HG03571 (cell line): ENCODE measurements at regions not wholly inside any gene's neighbourhood (a gene's known extent, or its start where the extent isn't known, plus 50 kb on each side); places are given as distances from the start of the nearest gene placed in this dataset.

ENCODE experiments used
- ATAC-seq: cut with Tn5 transposase; IDR thresholded peaks from one replicate; pipeline ENCODE4 v1.9.1; 2021; ENCODE audit not compliant: unreplicated experiment

GRCh38 chr9:86836266-86836665 lies 111.0 kb downstream of the GAS1 start:
- no peak for ATAC-seq

GRCh38 chr9:86830356-86830755 lies 117.0 kb downstream of the GAS1 start:
- ATAC-seq: no peak

- ATAC-seq: no peak
These were observed 117.7 kb downstream of the GAS1 start for GRCh38 chr9:86829496-86830046.

GRCh38 chr9:86828631-86829030 lies 118.7 kb downstream of the GAS1 start:
- ATAC-seq: no peak

GRCh38 chr9:86827893-86828292 lies 119.4 kb downstream of the GAS1 start:
- ATAC-seq: no peak

GRCh38 chr9:86825299-86825698 lies 122.0 kb downstream of the GAS1 start:
- no peak for ATAC-seq

- ATAC-seq: no peak
These were observed 125.1 kb downstream of the GAS1 start for GRCh38 chr9:86822006-86822801.

GRCh38 chr9:86821006-86821845 lies 126.1 kb downstream of the GAS1 start:
- no peak for ATAC-seq

- no peak for ATAC-seq
These were observed 127.8 kb downstream of the GAS1 start for GRCh38 chr9:86819552-86819951.

GRCh38 chr9:86818636-86819035 lies 128.7 kb downstream of the GAS1 start:
- ATAC-seq: no peak

GRCh38 chr9:86816868-86817267 lies 130.4 kb downstream of the GAS1 start:
- no peak for ATAC-seq

- ATAC-seq: no peak
These were observed 130.9 kb downstream of the GAS1 start for GRCh38 chr9:86816366-86816765.

GRCh38 chr9:86812616-86813015 lies 134.7 kb downstream of the GAS1 start:
- no peak for ATAC-seq

GRCh38 chr9:86809759-86810367 lies 137.4 kb downstream of the GAS1 start:
- ATAC-seq: no peak

- ATAC-seq: no peak
These were observed 138.2 kb downstream of the GAS1 start for GRCh38 chr9:86809151-86809550.

GRCh38 chr9:86807367-86807976 lies 139.8 kb downstream of the GAS1 start:
- ATAC-seq: no peak

GRCh38 chr9:86804011-86804410 lies 143.3 kb downstream of the GAS1 start:
- no peak for ATAC-seq

- ATAC-seq: no peak
These were observed 144.2 kb downstream of the GAS1 start for GRCh38 chr9:86802900-86803673.

- no peak for ATAC-seq
These were observed 146.1 kb downstream of the GAS1 start for GRCh38 chr9:86801246-86801645.

- no peak for ATAC-seq
These were observed 146.6 kb downstream of the GAS1 start for GRCh38 chr9:86800681-86801080.
